ENCODE measurements at regions not wholly inside any gene's neighbourhood (a gene's known extent, or its start where the extent isn't known, plus 50 kb on each side); places are given as distances from the start of the nearest gene placed in this dataset.
"Not testable (repeated sequence)": the region's sequence is repeated elsewhere in the genome, so short reads cannot be mapped to it uniquely, and the experiment has no call there.

DNA sequence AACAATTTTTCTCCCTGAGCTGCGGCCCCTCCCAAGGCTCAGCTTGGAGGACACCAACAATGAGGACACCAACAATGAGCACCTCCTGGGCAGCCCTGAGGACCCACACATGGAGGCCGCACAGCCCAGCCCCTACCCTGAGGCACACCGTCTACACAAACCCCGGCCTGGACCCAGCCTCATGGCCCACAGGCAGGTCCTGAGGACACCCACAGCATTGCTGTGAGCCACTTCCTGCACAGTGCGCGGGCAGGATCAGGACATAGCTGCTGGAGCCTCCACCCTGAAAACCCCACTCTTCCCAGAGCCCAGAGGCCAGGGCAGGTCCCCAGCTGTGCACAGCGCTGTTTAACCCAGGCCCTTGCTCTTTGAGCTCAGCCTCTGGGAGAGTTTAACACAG, 194.3 kb downstream of the RTP5 start:
- no peak overlapping the region for H3K9ac ChIP-seq
- no peak overlapping the region for H2AFZ ChIP-seq
- no peak overlapping the region for H3K4me2 ChIP-seq (ENCODE audit: unreplicated experiment)
- no peaks in the 10 kb centered on the region for H3K9me2 ChIP-seq (ENCODE audit: insufficient read depth)
- peaks cover 18% of the 10 kb centered on the region; the same call in 1 of the 2 replicates for H3F3A ChIP-seq (ENCODE audit: insufficient read depth)
- TF ChIP-seq EZH2phosphoT487 (IDR thresholded peaks at IDR 0.05; ENCODE audit: insufficient read depth, low read depth) (no peak), EZH2 (IDR thresholded peaks at IDR 0.05; ENCODE audit: insufficient read depth, poor library complexity, severe bottlenecking) (no peak)
- H3K4me1 ChIP-seq (ENCODE audit: insufficient read depth): peaks cover 4% of the 10 kb centered on the region; the same call in 1 of the 2 replicates
- H3K27me3 ChIP-seq (replicated peaks; ENCODE audit: insufficient read depth): no peaks in the 10 kb centered on the region
- no peaks in the 10 kb centered on the region for H3K9me3 ChIP-seq (ENCODE audit: low read depth)
- H4K20me1 ChIP-seq (ENCODE audit: insufficient read depth): no peaks in the 10 kb centered on the region
- 94 to 95% methylated on average over 6 to 7 of the region's 7 CpGs for WGBS, 2 experiments (ENCODE audit: low coverage in 1 of 2, low lambda C conversion rate in 2 of 2, missing lambda C conversion rate in 2 of 2)
- H3K79me2 ChIP-seq (ENCODE audit: insufficient read depth): no peaks in the 10 kb centered on the region
- no peak for DNase-seq
- H3K27ac ChIP-seq: no peak overlapping the region
- no peaks in the 10 kb centered on the region for H3K36me3 ChIP-seq (ENCODE audit: low read depth)
- no peak overlapping the region for H3K4me3 ChIP-seq
- in situ Hi-C loops (cut with MboI): no loop called here

DNA sequence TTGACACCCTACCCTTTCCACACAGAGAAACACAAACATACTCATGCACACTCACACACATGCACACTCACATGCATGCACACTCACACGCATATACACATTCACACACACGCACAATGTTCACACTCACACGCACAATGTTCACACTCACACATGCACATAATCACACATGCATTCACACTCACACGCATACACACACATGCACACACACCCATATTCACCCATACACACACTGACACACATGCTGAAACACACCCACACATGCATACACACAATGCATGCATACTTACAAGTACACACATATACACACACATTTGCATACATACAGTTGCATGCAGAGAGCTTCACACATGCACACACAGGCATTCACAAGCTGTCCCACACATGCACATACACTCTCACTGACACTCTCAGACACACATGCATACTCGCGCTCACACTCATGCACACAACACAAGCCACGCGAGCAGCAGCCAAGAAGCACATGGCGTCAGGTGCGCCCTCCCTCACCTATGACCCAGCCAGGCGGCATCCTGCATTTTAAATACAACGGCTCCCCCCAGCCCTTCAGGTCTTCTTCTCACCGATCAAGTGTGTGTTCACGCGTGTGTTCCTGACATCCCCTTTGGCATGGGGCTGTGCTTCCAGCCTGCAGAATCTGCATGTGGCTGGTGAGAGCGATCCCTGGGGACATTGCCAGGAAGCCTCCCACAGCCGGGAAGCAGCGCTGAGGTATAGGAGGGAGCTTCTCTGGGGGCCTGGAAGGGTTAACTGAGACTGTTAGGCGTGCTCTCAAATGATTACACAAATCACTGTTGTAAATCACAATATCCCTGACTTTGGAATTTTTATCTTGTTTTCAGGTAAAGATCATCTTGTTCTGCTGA, 195.1 kb downstream of the RTP5 start:
- Histone ChIP-seq H3K4me3 (no peak overlapping the region), H3K27me3 (replicated peaks; ENCODE audit: insufficient read depth) (no peaks in the 10 kb centered on the region), H3K4me1 (ENCODE audit: insufficient read depth) (peaks cover 10% of the 10 kb centered on the region), H3K9ac (no peak overlapping the region), H3K27ac (no peak overlapping the region), H4K20me1 (ENCODE audit: insufficient read depth) (no peaks in the 10 kb centered on the region), H3K79me2 (ENCODE audit: insufficient read depth) (no peaks in the 10 kb centered on the region), H3K4me2 (ENCODE audit: unreplicated experiment) (no peak overlapping the region), H3K9me3 (ENCODE audit: low read depth) (no peaks in the 10 kb centered on the region), H3F3A (ENCODE audit: insufficient read depth) (peaks cover 13% of the 10 kb centered on the region; the same call in 1 of the 2 replicates), H2AFZ (no peak overlapping the region), H3K9me2 (ENCODE audit: insufficient read depth) (no peaks in the 10 kb centered on the region), H3K36me3 (ENCODE audit: low read depth) (no peaks in the 10 kb centered on the region)
- DNase-seq: no peak
- TF ChIP-seq EZH2 (IDR thresholded peaks at IDR 0.05; ENCODE audit: insufficient read depth, poor library complexity, severe bottlenecking): no peak
- TF ChIP-seq EZH2phosphoT487 (IDR thresholded peaks at IDR 0.05; ENCODE audit: insufficient read depth, low read depth): no peak
- in situ Hi-C loops (cut with MboI): no loop called here
- WGBS, 2 experiments (ENCODE audit: low coverage in 1 of 2, low lambda C conversion rate in 2 of 2, missing lambda C conversion rate in 2 of 2): 43 to 49% methylated on average over 19 of the region's 19 CpGs

DNA sequence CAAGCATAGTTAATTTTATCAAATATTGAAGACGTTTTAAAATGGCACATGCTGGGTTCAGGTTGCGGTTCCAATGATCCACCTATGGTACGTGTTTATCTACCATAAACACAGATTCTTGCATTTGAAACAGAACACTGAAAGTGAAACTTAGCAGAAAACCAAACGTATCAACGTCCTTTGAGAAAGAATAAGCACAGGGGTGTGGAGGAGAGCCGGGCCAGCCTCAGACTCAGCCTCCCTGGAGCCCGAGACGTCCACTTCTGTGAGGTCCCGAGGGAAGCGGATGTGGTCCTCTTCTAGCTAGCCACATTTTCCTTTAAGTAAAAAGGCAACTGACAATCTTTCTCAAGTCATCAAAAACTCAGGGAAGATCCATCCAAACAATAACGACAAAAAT, 195.9 kb downstream of the RTP5 start:
- WGBS, 2 experiments (ENCODE audit: low coverage in 1 of 2, low lambda C conversion rate in 2 of 2, missing lambda C conversion rate in 2 of 2): 83 to 84% methylated on average over 11 of the region's 11 CpGs
- 0 out of 2 replicates have a peak, but pooled peaks cover 5% of the 10 kb centered on the region for H3F3A ChIP-seq (ENCODE audit: insufficient read depth)
- H3K27me3 ChIP-seq (replicated peaks; ENCODE audit: insufficient read depth): no peaks in the 10 kb centered on the region
- H4K20me1 ChIP-seq (ENCODE audit: insufficient read depth): no peaks in the 10 kb centered on the region
- H3K4me2 ChIP-seq (ENCODE audit: unreplicated experiment): no peak overlapping the region
- H3K36me3 ChIP-seq (ENCODE audit: low read depth): no peaks in the 10 kb centered on the region
- TF ChIP-seq EZH2phosphoT487 (IDR thresholded peaks at IDR 0.05; ENCODE audit: insufficient read depth, low read depth): no peak
- TF ChIP-seq EZH2 (IDR thresholded peaks at IDR 0.05; ENCODE audit: insufficient read depth, poor library complexity, severe bottlenecking): no peak
- no peak overlapping the region for H3K27ac ChIP-seq
- no peak overlapping the region for H3K4me3 ChIP-seq
- no peaks in the 10 kb centered on the region for H3K79me2 ChIP-seq (ENCODE audit: insufficient read depth)
- in situ Hi-C loops (cut with MboI): no loop called here
- DNase-seq: no peak
- H3K4me1 ChIP-seq (ENCODE audit: insufficient read depth): peaks cover 10% of the 10 kb centered on the region
- H3K9me2 ChIP-seq (ENCODE audit: insufficient read depth): no peaks in the 10 kb centered on the region
- H2AFZ ChIP-seq: no peak overlapping the region
- no peak overlapping the region for H3K9ac ChIP-seq
- no peaks in the 10 kb centered on the region for H3K9me3 ChIP-seq (ENCODE audit: low read depth)

DNA sequence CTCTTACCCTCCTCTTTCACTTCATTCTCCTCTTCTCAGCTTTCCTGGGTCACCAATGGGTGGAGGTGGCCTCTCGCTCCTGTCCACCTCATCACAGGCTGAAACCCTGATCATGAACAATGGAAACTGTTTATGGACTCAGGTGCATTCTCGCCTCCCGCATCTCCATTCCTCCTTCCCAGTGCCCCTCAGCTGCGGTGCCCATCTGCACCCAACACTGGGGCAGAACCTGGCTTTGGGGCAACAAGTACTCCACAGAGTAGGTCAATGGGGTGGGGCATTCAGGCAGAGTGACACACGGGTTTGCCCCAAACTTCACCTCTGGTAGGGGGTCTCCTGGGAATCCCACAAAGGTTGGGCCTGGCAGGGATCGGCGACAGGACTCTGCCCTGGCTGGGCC, 199.5 kb downstream of the RTP5 start:
- in situ Hi-C loops (cut with MboI): no loop called here
- Histone ChIP-seq H3K4me1 (ENCODE audit: insufficient read depth) (peaks cover 14% of the 10 kb centered on the region), H4K20me1 (ENCODE audit: insufficient read depth) (no peaks in the 10 kb centered on the region), H3K27ac (peak overlapping the region; percentile 45; the same call in 1 of the 2 replicates), H3K36me3 (ENCODE audit: low read depth) (no peaks in the 10 kb centered on the region), H3F3A (ENCODE audit: insufficient read depth) (no peaks in the 10 kb centered on the region), H3K27me3 (replicated peaks; ENCODE audit: insufficient read depth) (no peaks in the 10 kb centered on the region), H3K4me2 (ENCODE audit: unreplicated experiment) (no peak overlapping the region), H3K9ac (no peak overlapping the region), H3K9me2 (ENCODE audit: insufficient read depth) (no peaks in the 10 kb centered on the region), H2AFZ (no peak overlapping the region), H3K9me3 (ENCODE audit: low read depth) (no peaks in the 10 kb centered on the region), H3K4me3 (no peak overlapping the region), H3K79me2 (ENCODE audit: insufficient read depth) (no peaks in the 10 kb centered on the region)
- no peak for TF ChIP-seq EZH2phosphoT487 (IDR thresholded peaks at IDR 0.05; ENCODE audit: insufficient read depth, low read depth)
- no peak for TF ChIP-seq EZH2 (IDR thresholded peaks at IDR 0.05; ENCODE audit: insufficient read depth, poor library complexity, severe bottlenecking)
- no peak for DNase-seq
- WGBS, 2 experiments (ENCODE audit: low coverage in 1 of 2, low lambda C conversion rate in 2 of 2, missing lambda C conversion rate in 2 of 2): 94 to 96% methylated on average over 7 of the region's 7 CpGs

DNA sequence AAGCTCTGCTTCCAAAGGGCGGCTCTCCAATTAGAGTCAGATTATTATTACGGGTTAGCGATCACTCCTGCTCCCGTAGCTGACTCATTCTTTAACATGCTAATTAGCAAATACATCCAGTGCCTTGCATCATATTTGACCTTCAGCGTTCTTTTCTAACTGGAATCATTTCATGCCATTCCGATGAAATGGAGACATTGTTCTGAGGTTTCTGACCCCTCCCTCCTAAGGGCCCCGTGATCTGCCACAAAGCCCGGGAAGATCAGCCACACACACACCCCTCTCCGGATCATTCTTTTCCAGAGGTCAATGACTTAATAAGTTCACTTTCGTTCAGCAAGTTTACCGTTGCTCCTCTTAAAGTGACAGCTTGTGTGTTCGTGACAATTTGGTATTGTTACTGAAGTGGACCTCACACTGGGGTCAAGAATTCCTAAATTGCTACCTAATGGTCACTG, 200.4 kb downstream of the RTP5 start:
- WGBS, 2 experiments (ENCODE audit: low coverage in 1 of 2, low lambda C conversion rate in 2 of 2, missing lambda C conversion rate in 2 of 2): 1% methylated on average over 12 of the region's 12 CpGs
- in situ Hi-C loops (cut with MboI); H3K36me3 ChIP-seq (ENCODE audit: low read depth); H3K4me3 ChIP-seq; H3K27me3 ChIP-seq (replicated peaks; ENCODE audit: insufficient read depth); H3F3A ChIP-seq (ENCODE audit: insufficient read depth); H3K79me2 ChIP-seq (ENCODE audit: insufficient read depth); H4K20me1 ChIP-seq (ENCODE audit: insufficient read depth); H3K9me3 ChIP-seq (ENCODE audit: low read depth); H3K9me2 ChIP-seq (ENCODE audit: insufficient read depth): not testable (repeated sequence)
- Histone ChIP-seq H3K4me1 (ENCODE audit: insufficient read depth) (peaks cover 16% of the 10 kb centered on the region), H2AFZ (peak overlapping the region; percentile 68), H3K27ac (peak overlapping the region; percentile 59), H3K9ac (peak overlapping the region; percentile 35; the same call in 1 of the 2 replicates), H3K4me2 (ENCODE audit: unreplicated experiment) (peak overlapping the region; percentile 32)
- DNase-seq: peak; percentile 79

DNA sequence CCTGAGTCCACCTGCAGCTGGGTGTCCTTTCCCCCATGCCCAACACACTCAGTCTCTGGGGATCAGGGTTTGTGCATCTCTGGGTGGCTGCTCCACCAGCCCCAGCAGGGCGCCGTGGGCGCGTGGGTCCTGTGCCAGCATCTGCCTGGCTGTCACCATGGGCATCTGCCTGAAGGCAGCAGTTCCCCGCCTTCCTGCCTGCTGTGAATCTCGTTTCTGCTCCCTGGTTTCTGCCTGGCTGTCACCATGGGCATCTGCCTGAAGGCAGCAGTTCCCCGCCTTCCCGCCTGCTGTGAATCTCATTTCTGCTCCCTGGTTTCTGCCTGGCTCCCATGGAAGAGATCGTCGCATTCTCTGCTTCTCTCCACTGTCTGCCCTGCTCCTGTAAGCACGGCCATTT, 201.2 kb downstream of the RTP5 start:
- H3K4me2 ChIP-seq (ENCODE audit: unreplicated experiment); H4K20me1 ChIP-seq (ENCODE audit: insufficient read depth); H3K79me2 ChIP-seq (ENCODE audit: insufficient read depth); H3K9me2 ChIP-seq (ENCODE audit: insufficient read depth); H3K9ac ChIP-seq; H3K36me3 ChIP-seq (ENCODE audit: low read depth); H3K27me3 ChIP-seq (replicated peaks; ENCODE audit: insufficient read depth); H3K9me3 ChIP-seq (ENCODE audit: low read depth); DNase-seq; in situ Hi-C loops (cut with MboI); H3F3A ChIP-seq (ENCODE audit: insufficient read depth); H3K4me3 ChIP-seq; H2AFZ ChIP-seq: not testable (repeated sequence)
- 92 to 93% methylated on average over 8 to 9 of the region's 11 CpGs for WGBS, 2 experiments (ENCODE audit: low coverage in 1 of 2, low lambda C conversion rate in 2 of 2, missing lambda C conversion rate in 2 of 2)
- H3K4me1 ChIP-seq (ENCODE audit: insufficient read depth): peaks cover 24% of the 10 kb centered on the region
- 0 out of 2 replicates have a peak overlapping the region, but pooled peaks have one; percentile 59 for H3K27ac ChIP-seq

Measured in GM23248 (cell line).